ENCODE measurements at regions not wholly inside any gene's neighbourhood (a gene's known extent, or its start where the extent isn't known, plus 50 kb on each side); places are given as distances from the start of the nearest gene placed in this dataset.

DNA sequence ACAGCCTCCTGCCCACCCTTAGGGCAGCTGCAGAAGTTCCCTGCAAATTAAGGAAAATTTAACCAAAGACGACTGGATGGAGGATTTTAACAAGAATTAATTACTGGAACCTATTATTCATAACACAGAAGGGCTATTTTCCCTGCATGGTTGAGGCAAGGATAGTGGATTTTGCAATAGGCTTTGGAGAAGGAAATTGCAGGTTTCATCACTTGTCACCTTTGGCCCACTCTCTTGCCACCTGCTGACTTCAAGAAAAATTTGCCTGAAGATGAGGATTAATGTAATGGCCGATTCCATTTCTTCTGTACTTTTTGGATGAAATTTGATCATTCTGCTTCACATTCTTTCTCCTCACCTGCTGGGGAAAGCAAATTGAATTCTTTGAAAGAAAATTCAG lies 261.7 kb downstream of the FGF9 start:
- DNase-seq (ENCODE audit: low read depth, low spot score): no peak
- H3K36me3 ChIP-seq (ENCODE audit: control insufficient read depth, insufficient read depth, low read length): no peaks in the 10 kb centered on the region
- no TSS peak for BruUV-seq (replicated peaks)
- no peak overlapping the region for H3K27ac ChIP-seq (ENCODE audit: low read length)
- TF ChIP-seq SIN3A (IDR thresholded peaks at IDR 0.05; ENCODE audit: borderline replicate concordance, insufficient read depth, low read depth, low read length): no peak
- TF ChIP-seq POLR2AphosphoS5 (IDR thresholded peaks at IDR 0.05; ENCODE audit: low read depth, low read length): no peak
- TF ChIP-seq, protein P1, sequence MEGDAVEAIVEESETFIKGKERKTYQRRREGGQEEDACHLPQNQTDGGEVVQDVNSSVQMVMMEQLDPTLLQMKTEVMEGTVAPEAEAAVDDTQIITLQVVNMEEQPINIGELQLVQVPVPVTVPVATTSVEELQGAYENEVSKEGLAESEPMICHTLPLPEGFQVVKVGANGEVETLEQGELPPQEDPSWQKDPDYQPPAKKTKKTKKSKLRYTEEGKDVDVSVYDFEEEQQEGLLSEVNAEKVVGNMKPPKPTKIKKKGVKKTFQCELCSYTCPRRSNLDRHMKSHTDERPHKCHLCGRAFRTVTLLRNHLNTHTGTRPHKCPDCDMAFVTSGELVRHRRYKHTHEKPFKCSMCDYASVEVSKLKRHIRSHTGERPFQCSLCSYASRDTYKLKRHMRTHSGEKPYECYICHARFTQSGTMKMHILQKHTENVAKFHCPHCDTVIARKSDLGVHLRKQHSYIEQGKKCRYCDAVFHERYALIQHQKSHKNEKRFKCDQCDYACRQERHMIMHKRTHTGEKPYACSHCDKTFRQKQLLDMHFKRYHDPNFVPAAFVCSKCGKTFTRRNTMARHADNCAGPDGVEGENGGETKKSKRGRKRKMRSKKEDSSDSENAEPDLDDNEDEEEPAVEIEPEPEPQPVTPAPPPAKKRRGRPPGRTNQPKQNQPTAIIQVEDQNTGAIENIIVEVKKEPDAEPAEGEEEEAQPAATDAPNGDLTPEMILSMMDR (IDR thresholded peaks at IDR 0.05): no peak
- TF ChIP-seq TCF7L2 (IDR thresholded peaks at IDR 0.05; ENCODE audit: low read depth, low read length): no peak
- TF ChIP-seq, protein P2, sequence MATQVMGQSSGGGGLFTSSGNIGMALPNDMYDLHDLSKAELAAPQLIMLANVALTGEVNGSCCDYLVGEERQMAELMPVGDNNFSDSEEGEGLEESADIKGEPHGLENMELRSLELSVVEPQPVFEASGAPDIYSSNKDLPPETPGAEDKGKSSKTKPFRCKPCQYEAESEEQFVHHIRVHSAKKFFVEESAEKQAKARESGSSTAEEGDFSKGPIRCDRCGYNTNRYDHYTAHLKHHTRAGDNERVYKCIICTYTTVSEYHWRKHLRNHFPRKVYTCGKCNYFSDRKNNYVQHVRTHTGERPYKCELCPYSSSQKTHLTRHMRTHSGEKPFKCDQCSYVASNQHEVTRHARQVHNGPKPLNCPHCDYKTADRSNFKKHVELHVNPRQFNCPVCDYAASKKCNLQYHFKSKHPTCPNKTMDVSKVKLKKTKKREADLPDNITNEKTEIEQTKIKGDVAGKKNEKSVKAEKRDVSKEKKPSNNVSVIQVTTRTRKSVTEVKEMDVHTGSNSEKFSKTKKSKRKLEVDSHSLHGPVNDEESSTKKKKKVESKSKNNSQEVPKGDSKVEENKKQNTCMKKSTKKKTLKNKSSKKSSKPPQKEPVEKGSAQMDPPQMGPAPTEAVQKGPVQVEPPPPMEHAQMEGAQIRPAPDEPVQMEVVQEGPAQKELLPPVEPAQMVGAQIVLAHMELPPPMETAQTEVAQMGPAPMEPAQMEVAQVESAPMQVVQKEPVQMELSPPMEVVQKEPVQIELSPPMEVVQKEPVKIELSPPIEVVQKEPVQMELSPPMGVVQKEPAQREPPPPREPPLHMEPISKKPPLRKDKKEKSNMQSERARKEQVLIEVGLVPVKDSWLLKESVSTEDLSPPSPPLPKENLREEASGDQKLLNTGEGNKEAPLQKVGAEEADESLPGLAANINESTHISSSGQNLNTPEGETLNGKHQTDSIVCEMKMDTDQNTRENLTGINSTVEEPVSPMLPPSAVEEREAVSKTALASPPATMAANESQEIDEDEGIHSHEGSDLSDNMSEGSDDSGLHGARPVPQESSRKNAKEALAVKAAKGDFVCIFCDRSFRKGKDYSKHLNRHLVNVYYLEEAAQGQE (IDR thresholded peaks at IDR 0.05; ENCODE audit: insufficient read depth in 1 of 2, low read depth in 2 of 2, low read length in 1 of 2): no peak
- no peak for ATAC-seq
- intact Hi-C loops (cut with micrococcal nuclease; ENCODE audit: unreplicated experiment) (no loop called here), in situ Hi-C loops (cut with HindIII; ENCODE audit: low pct_unique_long_range_greater_than_20kb, low sequenced_read_pairs) (no loop called here)
- ChIA-PET CTCF (no interaction called here), POLR2A (no interaction called here)
- H3K27me3 ChIP-seq (ENCODE audit: control insufficient read depth, insufficient read depth, low read length): no peaks in the 10 kb centered on the region
- no peak overlapping the region for H3K4me3 ChIP-seq (ENCODE audit: low read depth in 2 of 2, low read length in 2 of 2)
- no peaks in the 10 kb centered on the region for H3K9me3 ChIP-seq (ENCODE audit: control insufficient read depth, insufficient read depth, low read depth, low read length)
- no peaks in the 10 kb centered on the region for H3K4me1 ChIP-seq (ENCODE audit: control insufficient read depth, insufficient read depth, low read length)

DNA sequence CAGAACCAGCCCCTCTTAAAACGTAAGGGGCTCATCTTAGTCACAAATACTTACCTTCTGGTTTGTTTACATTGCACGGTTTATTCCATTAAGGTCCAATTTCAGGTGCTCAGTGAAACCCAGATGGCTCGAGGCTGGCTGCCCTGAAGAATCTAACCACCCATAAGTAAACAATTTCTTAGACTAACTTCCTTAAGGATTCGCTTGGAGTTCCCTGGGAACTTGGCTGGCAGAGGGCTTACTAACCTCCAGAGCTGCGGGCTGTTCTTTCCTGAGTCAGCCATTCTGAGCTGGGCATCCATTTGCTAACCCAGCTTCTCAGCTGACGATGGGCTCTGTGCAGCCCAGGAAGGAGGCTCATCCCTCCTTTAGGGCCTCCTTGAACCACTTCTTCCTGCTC lies 262.1 kb downstream of the FGF9 start:
- H3K27ac ChIP-seq (ENCODE audit: low read length): no peak overlapping the region
- ATAC-seq: no peak
- no peaks in the 10 kb centered on the region for H3K9me3 ChIP-seq (ENCODE audit: control insufficient read depth, insufficient read depth, low read depth, low read length)
- in situ Hi-C loops (cut with HindIII; ENCODE audit: low pct_unique_long_range_greater_than_20kb, low sequenced_read_pairs): no loop called here
- no peaks in the 10 kb centered on the region for H3K36me3 ChIP-seq (ENCODE audit: control insufficient read depth, insufficient read depth, low read length)
- H3K27me3 ChIP-seq (ENCODE audit: control insufficient read depth, insufficient read depth, low read length): no peaks in the 10 kb centered on the region
- CTCF ChIA-PET: no interaction called here
- H3K4me1 ChIP-seq (ENCODE audit: control insufficient read depth, insufficient read depth, low read length): no peaks in the 10 kb centered on the region
- BruUV-seq (replicated peaks): no TSS peak
- no peak for DNase-seq (ENCODE audit: low read depth, low spot score)
- H3K4me3 ChIP-seq (ENCODE audit: low read depth in 2 of 2, low read length in 2 of 2): no peak overlapping the region
- POLR2A ChIA-PET: no interaction called here
- intact Hi-C loops (cut with micrococcal nuclease; ENCODE audit: unreplicated experiment): no loop called here
- TF ChIP-seq, protein P1 (IDR thresholded peaks at IDR 0.05): no peak
- TF ChIP-seq, protein P2 (IDR thresholded peaks at IDR 0.05; ENCODE audit: insufficient read depth in 1 of 2, low read depth in 2 of 2, low read length in 1 of 2): no peak
- no peak for TF ChIP-seq POLR2AphosphoS5 (IDR thresholded peaks at IDR 0.05; ENCODE audit: low read depth, low read length)
- no peak for TF ChIP-seq TCF7L2 (IDR thresholded peaks at IDR 0.05; ENCODE audit: low read depth, low read length)
- no peak for TF ChIP-seq SIN3A (IDR thresholded peaks at IDR 0.05; ENCODE audit: borderline replicate concordance, insufficient read depth, low read depth, low read length)
